ENCODE measurements at regions not wholly inside any gene's neighbourhood (a gene's known extent, or its start where the extent isn't known, plus 50 kb on each side); places are given as distances from the start of the nearest gene placed in this dataset.
"Not testable (repeated sequence)": the region's sequence is repeated elsewhere in the genome, so short reads cannot be mapped to it uniquely, and the experiment has no call there.

- TF ChIP-seq CTCF, POLR2A (IDR thresholded peaks at IDR 0.05): not testable (repeated sequence)
Observed at GRCh38 chr10:87302132-87302531, 55.4 kb upstream of the NUTM2D start.

Data from esophagus squamous epithelium (tissue), 4 donors.